ENCODE measurements at regions not wholly inside any gene's neighbourhood (a gene's known extent, or its start where the extent isn't known, plus 50 kb on each side); places are given as distances from the start of the nearest gene placed in this dataset.

DNA sequence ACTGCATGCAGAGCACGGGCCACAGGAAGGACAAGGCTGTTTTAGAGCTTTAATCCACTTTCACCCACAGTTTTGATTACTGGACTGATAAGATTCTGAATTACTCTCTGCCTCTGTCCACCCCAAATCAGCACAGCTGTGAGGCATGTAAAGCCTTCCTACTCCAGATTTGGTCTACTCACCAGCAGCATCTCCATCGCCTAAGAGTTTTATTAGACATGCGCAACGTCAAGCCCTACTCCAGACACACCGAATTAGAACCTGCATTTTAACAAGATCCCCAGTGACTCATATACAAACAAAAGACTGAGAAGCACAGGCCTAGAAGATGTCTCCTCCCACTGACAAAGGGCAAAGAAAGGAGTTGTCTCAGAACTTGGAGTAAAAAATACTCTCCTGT, 221.2 kb downstream of the TUSC7 start:
- TF ChIP-seq EP300 (IDR thresholded peaks at IDR 0.05) (no peak), POLR2AphosphoS5 (IDR thresholded peaks at IDR 0.05) (no peak), POLR2A (IDR thresholded peaks at IDR 0.05) (no peak)
- TF ChIP-seq, protein P1, sequence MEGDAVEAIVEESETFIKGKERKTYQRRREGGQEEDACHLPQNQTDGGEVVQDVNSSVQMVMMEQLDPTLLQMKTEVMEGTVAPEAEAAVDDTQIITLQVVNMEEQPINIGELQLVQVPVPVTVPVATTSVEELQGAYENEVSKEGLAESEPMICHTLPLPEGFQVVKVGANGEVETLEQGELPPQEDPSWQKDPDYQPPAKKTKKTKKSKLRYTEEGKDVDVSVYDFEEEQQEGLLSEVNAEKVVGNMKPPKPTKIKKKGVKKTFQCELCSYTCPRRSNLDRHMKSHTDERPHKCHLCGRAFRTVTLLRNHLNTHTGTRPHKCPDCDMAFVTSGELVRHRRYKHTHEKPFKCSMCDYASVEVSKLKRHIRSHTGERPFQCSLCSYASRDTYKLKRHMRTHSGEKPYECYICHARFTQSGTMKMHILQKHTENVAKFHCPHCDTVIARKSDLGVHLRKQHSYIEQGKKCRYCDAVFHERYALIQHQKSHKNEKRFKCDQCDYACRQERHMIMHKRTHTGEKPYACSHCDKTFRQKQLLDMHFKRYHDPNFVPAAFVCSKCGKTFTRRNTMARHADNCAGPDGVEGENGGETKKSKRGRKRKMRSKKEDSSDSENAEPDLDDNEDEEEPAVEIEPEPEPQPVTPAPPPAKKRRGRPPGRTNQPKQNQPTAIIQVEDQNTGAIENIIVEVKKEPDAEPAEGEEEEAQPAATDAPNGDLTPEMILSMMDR (IDR thresholded peaks at IDR 0.05) = no peak
- WGBS, 5 donors = 67 to 82% (median 71%) methylated on average over 5 of the region's 5 CpGs
- Histone ChIP-seq H3K4me3 (no peak overlapping the region), H3K4me1 (no peaks in the 10 kb centered on the region), H3K27me3 (no peaks in the 10 kb centered on the region), H3K27ac (no peak overlapping the region), H3K36me3 (no peaks in the 10 kb centered on the region), H3K9me3 (peaks cover 0 to 4% (median 0%) of the 10 kb centered on the region in 4 donors)
- no peak for DNase-seq
- intact Hi-C loops (cut with DNase I; ENCODE audit: low total_unique reads) = no loop called here

DNA sequence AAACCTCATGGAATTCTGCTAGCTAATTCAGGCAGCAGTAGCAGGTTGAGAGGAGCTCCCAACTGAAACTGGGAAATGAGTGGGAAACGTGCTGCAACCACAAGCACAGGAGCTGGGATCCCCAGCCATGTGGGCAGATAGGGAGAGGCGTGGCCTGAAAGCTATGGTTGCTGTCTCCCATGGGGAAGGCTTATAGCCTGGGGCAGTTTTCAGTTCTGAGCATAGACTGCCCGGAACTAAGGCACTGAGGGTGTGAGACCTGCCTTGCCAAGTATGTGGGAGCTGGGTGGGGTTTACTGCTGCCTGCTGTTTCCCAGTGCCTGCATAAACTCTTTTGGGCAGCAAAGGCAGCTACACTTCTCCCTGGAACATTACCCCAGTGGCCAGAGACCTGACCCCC, 229.5 kb downstream of the TUSC7 start:
- intact Hi-C loops (cut with DNase I; ENCODE audit: low total_unique reads) = no loop called here
- Histone ChIP-seq H3K9me3 (peaks cover 0 to 18% (median 4%) of the 10 kb centered on the region in 4 donors), H3K27me3 (no peaks in the 10 kb centered on the region), H3K4me1 (no peaks in the 10 kb centered on the region), H3K36me3 (no peaks in the 10 kb centered on the region), H3K27ac (no peak overlapping the region), H3K4me3 (no peak overlapping the region)
- no peak for TF ChIP-seq POLR2AphosphoS5 (IDR thresholded peaks at IDR 0.05)
- TF ChIP-seq, protein P1 (IDR thresholded peaks at IDR 0.05) = no peak
- no peak for TF ChIP-seq POLR2A (IDR thresholded peaks at IDR 0.05)
- TF ChIP-seq EP300 (IDR thresholded peaks at IDR 0.05) = no peak
- no peak for DNase-seq
- WGBS, 5 donors = 62 to 81% (median 76%) methylated on average over 3 of the region's 3 CpGs

DNA sequence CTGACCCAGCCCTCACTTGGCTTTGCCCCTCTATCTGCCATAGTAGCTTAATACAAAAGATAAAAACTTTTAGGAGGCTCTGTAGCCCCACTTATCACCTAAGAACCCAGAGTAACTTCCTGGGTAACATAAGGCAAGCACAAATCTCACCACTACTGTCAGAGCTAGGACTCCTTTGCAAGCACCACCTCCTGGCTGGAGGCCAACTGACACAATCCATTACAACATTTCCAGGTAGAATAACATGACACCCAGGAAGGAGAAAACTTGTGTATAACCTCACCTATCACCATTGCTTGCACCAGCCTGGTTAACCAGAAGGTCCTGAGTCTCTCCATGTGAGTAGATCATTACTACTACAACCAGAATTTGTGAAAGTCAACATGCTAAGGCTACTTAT, 230.0 kb downstream of the TUSC7 start:
- DNase-seq = no peak
- Histone ChIP-seq H3K4me3 (no peak overlapping the region), H3K27ac (no peak overlapping the region), H3K27me3 (no peaks in the 10 kb centered on the region), H3K36me3 (no peaks in the 10 kb centered on the region), H3K4me1 (no peaks in the 10 kb centered on the region), H3K9me3 (peaks cover 0 to 18% (median 4%) of the 10 kb centered on the region in 4 donors)
- intact Hi-C loops (cut with DNase I; ENCODE audit: low total_unique reads) = no loop called here
- TF ChIP-seq, protein P1 (IDR thresholded peaks at IDR 0.05) = no peak

DNA sequence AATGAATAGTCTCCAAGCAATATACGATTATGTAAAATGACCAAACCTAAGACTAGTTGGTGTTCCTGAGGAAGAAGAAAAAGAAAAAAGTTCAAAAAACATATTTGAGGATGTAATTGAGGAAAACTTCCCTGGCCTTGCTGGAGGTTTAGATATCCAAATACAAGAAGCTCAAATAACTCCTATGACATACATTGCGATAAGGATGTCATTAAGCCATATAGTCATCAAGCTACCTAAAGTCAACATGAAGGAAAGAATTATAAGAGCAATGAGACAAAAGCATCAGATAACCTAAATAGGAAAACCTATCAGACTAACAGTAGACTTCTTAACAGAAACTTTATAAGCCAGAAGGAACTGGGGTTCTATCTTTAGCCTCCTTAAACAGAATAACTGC, 231.1 kb downstream of the TUSC7 start:
- TF ChIP-seq POLR2A (IDR thresholded peaks at IDR 0.05) (no peak), EP300 (IDR thresholded peaks at IDR 0.05) (no peak), POLR2AphosphoS5 (IDR thresholded peaks at IDR 0.05) (no peak)
- TF ChIP-seq, protein P1 (IDR thresholded peaks at IDR 0.05) = no peak
- 89 to 99% (median 91%) methylated on average over 2 of the region's 2 CpGs for WGBS, 5 donors

More for the DNA sequence above, 231.1 kb downstream of the TUSC7 start:
- Histone ChIP-seq H3K9me3 (peaks cover 0 to 22% (median 4%) of the 10 kb centered on the region in 4 donors), H3K4me3 (no peak overlapping the region), H3K27ac (no peak overlapping the region), H3K4me1 (no peaks in the 10 kb centered on the region), H3K27me3 (no peaks in the 10 kb centered on the region), H3K36me3 (no peaks in the 10 kb centered on the region)
- intact Hi-C loops (cut with DNase I; ENCODE audit: low total_unique reads) = no loop called here
- no peak for DNase-seq
